ELF-1 (cell line): ENCODE measurements at regions not wholly inside any gene's neighbourhood (a gene's known extent, or its start where the extent isn't known, plus 50 kb on each side); places are given as distances from the start of the nearest gene placed in this dataset.

Experiments used
- DNase-seq: peaks from one replicate; pipeline ENCODE4 v3.0.0-alpha.2; 2016; ENCODE audit warnings: low read depth, low spot score

DNA sequence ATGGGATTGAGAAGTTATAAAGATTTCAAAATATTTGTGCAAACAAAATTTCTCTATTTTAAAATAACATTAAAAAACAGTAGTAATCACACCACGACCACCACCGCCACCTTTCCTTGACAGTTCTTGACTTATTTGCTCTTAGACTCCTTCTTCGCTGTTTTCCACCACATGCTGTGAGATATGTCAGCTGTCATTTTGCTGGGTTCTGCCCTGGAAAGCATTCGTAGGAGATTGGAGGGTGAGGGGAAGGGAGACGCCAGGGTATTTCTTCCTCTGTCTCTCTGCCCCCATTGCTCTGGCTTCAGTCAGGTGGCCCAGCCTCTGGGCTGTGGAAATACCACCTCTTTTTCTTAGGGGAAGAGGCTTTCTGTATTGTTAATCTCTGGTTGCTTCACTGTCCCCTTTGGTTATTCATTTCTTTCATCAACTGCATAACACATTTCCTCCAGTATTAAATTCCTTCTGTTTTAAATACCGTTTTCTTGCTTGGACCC is 186.2 kb downstream of the NEDD1 start:
- no peak for DNase-seq

DNA sequence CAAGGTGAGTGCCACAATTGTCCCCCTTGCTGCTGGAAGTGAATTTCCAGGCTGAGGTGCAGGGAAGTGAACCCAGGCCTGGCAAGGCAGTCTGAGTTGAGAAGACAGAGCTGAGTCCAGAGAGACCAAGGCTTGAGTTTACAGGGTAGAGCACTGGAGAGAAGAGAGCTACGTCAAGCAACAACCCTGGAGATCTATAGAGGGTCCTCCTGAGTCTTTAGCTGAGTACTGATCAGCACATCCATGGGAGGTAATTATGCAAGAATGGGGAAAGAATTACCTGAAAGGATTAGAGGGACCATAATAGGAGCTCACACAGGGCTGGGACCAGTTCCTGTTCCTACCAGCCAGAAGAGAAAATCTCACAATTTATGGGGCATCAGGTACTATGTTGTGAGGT is 190.7 kb downstream of the NEDD1 start:
- no peak for DNase-seq

DNA sequence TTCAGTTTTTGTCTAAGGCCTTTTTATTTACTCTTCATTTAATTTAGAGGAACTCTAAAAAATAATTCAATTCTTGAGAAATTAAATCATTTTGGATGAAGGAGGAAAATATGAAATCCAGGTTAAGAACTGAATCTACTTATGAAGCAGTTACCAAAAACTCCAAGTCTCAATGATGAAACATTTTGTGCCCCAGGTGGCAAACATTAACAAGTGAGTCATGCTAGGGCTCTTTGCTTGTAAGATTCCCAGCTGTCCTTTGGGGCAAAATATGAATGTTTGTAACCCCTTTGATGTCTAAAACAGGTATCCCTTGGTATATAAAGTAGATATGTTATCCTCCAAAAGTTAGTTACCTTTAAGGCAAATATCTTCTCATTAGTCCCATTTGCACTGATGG is 202.4 kb downstream of the NEDD1 start:
- DNase-seq: no peak

DNA sequence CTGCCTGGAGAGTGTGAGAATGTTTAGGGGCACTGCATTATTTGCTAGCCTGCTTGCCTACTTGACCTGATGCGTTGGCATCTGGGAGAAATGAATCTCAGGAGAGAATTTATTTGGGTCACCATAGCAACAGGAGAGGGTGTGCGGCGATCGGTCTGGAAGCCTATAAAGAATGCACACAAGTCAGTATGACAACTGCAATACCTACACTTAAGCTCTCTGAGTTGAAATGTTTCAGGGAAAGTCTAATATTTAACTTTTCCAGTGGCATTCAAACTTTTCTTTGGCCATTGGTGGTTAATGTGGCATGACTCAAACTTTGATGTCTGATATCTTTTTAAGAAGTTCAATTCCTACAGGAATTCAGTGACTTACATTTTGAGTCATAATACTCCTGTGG is 205.1 kb downstream of the NEDD1 start:
- DNase-seq: no peak

DNA sequence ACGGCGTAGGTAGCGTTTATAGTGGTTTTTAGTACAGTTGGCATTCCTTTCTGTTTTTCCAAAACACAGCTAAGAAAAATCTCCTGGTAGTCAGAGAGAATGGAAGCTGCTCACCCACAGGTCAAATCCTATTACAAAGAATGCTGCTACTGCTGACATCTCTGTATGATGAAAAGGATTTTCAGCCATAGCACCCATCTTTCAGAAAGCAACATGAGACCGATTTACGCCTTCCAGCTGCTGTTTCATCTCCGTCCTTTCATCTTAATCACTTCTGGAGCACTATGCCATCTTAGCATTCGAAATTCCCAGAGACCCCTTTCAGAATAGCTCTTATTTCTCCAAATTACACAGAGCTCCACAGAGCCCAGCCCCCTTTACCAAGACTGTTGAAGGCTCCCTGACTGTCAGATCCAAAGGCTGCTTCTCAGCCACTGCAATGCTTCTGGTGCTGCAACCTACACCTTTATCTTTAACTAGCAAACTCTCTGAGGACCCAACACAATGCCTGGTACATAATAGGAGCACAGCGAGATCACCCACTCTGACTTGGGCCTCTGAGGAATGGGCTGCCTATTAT is 211.8 kb downstream of the NEDD1 start:
- DNase-seq: no peak

DNA sequence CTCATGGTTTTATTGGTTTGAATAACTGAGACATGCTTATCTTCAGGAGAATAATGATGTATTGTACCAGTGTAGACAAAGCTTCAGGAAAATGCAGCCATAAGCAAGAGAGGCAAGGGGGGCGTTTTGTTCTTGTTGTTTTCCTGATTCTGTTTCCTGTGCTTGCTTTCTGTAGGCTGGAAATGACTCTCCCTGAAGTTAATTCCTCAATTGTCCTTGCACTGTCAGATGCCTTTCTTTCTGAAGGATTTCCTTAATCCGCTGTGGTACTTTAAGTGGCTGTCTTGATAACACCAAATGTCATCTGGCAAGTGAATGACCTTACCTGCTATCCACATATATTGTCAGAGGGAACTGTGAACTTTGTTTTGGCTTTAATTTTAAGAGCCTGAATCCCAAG is 220.0 kb downstream of the NEDD1 start:
- DNase-seq: no peak

DNA sequence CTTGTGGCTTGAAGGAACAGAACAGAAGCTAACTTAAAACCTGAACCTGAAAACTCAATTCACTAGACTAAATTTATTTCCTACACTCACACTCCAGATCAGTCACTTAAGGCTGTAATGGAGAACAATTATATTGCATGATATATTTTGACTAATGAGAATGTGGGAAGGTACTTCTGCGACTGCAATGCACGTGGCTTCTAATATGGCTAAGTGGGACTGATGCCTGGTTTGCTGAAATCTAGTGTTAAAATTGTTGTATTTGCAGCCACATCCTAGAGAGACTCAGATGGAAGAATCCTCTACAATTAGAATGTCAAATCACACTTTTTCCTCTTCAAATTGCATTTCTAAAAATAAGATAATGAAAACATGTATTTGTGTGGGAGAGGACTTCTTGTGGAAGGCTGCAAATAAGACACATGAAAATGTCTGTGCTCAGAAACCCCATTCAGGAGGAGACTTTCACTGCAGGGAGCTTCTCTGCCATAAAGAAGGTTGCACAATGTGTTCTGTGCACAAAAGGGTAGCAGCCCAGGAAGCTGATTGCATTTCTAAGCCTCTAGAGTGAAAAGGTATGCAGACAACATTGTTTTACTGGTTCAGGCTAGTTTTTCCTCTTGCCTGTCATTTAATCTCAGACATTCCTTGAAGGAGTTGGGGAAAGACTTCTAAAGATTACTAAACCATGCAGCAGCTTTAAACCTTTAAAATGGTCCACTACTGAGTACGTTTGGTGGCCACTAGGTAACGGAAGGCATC is 224.3 kb downstream of the NEDD1 start:
- peak; percentile 83 for DNase-seq

DNA sequence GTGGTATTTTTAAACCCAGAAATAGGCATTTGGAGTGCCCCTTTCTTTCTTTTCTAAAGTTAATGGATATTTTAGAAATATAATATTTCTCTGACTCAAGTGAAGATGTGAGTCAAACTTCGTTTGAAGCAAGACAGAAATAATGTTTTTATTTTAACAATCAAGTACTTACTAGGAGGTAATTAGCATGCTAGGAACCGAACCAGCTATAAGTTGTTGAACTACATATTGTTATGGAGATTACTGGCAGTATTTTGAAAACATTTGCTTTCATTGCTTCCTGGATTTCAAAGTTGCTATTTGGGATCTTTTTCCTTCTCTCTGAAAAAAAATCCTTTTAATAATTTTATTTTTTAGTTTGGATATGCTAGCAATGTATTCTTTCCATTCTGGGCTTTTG is 225.2 kb downstream of the NEDD1 start:
- no peak for DNase-seq

DNA sequence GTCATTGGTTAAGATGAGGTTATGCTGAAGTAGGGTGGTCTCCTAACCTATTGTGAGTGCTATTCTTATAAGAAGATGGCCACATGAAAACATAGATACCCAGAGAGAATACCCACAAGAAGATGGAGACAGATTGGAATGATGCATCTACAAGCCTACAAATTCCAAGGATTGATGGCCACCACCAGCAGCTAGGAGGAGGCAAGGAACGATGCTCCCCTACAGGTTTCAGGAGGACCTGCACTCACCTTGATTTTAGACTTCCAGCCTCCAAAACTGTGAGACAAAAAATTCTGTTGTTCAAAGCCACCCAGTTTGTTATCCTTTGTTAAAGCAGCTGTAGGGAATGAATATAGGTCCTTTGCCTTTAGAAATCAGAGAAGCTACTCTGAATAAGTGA is 227.4 kb downstream of the NEDD1 start:
- DNase-seq: no peak

DNA sequence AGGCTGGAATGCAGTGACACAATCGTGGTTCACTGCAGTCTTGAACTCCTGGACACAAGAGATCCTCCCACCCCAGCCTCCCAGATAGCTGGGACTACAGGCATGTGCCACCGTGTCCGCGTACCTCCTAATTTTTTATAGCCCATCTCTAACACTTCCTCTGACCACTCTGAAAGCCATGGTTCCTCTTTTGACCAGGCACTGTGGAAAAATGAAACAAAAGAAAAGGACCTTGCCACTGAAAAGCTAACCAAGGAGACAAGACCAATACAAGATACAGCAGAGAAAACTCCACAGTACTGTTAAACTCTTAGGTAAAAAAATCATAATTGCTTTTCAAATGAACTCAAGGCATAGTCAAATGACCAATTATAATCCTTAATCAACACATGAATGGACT is 233.3 kb downstream of the NEDD1 start:
- DNase-seq: no peak

DNA sequence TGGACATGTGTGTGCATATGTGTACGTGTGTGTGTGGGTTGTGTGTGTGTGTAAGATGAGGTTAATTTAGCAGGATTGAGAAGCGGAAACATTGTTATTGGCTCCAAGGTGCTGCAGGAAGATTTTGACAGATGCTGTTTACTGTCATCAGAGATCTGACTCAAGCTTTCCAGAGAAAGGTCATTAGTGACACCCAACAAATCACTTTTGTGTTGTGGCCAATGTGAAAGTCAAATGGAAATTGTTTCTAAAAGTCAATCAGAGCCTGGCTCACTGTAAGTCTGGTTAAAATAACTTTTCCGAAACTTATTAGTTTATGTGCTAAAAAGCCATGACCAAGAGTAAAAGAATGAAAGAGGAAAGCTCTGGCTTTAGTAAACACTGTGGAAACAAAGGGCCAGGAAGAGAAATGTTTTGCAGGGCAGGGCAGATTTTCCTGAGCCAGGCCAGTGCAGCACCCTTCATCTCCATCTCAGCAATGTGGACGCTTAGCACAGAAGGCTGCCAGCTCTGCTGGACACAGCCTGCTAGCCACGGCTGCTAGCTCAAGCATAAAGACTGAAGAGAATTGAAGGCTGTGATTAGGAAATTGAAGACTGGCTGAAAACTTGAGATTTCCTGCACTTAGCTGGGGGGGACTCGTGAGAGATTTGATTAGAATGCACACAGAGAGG is 235.8 kb downstream of the NEDD1 start:
- DNase-seq: peak; percentile 53

DNA sequence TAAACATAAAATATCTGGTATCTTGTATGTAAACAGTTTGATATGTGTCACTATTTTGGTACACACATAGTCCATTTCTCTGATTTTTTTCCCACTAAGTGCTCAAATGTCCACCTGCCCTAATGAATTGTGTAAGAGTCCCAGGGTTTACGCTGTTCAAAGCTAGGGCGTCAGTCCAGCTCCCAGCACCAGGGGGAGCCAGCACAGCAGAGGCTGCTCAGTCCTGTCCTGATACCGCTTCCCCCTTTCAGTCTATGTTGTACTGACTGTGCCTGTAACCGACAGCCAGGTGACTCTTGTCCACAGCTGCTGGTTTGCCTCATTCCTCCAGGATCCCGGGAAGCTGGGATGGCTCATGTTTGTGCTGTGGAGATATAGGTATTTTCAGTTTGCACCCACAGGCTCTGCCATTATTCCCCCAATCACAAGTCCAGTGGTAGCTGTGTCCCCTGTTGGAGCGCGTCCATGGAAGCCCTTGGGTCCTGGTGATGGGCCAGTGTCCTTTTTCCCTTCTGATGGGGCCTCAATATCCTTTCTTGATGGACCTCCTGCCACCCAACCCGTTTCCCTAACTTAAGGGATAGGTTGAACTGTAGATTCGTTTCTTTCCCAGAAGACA is 242.0 kb downstream of the NEDD1 start:
- peak; percentile 84 for DNase-seq

DNA sequence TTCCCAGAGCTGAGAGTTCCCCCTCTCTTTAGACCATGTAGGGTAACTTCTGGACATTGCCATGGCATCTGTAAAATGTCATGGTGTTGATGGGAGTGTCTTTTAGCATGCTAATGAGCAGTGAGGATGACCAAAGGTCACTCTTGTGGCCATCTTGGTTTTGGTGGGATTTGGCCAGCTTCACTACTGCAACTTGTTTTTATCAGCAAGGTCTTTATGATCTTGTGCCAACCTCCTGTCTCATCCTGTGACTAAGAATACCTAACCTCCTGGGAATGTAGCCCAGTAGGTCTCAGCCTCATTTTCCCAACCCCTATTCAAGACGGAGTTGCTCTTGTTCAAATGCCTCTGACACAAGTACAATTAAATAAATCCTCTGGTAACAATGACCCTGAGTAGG is 244.4 kb downstream of the NEDD1 start:
- DNase-seq: no peak

DNA sequence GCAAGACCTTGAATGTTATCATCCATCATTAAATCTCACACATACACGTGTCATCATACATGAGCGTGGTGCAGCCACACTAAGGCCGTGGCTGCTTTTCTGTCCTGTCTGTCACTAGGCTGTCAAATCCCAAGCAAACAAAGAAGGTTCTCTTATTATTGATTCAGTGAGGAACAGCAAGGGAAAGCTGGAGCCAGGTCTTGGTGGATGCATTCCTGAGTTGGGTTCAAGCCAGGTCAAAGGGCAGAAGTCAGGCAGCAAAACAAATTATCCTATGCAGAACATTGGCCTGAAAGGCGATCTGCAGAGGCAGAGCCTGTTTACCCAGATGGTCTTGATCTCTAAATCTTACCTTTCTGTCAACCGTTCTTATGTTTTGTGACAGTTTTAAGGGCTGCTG is 252.3 kb downstream of the NEDD1 start:
- DNase-seq: peak; percentile 40

DNA sequence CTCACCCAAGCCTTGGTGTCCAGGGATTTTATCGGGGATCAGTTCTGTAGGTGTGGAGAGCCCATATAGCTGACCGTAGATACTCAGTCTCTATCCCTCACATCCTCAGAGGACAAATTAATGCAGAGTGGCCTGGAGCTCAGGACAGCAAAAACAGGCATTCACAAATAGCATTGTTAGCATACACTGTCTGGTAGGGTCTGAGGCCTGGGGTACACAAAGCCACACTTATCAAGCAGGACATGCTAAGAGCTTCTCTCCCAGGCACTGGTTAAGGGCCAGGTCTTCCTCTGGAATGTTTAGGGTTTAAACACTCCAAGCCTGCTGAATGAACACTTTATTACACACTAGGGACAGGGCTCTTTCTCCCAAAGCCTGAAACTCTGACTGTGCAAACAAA is 253.2 kb downstream of the NEDD1 start:
- peak; percentile 32 for DNase-seq

DNA sequence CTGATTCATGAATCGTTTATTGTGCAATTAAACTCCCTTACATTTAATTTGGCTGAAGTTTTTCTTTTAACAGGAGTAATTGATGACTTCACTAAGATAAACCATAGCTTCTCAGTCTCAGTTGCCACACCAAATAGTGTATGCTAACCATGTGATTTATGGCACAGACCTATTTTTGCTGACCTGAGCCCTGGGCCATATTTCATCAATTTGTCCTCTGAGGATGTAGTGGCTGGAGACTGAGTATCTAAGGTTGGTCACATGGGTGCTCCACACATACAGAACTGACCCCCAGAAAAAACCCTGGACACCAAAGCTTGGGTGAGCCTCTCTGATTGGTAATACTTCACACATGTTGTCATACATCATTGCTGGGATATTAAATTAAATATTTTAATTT is 255.1 kb downstream of the NEDD1 start:
- no peak for DNase-seq

DNA sequence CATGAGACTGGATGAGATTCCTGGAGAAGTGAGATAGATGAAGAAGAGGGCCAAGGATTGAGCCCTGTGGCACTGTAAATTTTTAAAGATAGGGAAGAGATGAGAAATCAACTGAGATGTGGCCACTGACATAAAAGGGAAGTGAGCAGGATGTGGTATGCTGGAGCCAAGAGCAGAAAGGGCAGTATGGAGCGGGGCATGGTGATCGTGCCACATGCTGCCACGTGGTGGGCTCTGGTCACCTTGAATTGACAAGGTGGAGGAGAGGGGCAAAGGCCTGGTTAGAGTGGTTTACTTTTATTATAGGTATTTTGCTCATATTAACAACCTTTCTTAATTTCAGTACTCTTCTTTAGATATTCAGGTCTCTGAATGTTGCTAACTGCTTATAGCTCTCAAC is 257.9 kb downstream of the NEDD1 start:
- no peak for DNase-seq

DNA sequence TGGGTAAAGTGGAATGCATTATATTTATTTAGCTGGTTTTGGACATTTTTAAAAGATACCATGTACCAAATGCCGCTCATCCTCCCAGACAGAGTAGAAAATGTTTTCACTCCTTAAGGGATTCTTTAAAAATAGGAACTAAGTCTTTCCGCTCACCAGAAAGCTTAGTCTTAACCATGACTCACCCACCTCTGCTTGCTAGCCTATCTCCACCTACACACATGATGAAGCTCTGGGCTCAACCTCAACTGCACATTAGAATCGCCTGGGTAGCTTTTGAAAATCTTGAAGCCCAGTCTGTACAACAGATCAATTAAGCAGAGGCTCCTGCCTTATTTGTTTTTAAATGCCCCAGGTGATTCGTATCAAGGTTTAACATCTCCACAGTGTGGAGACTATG is 260.5 kb downstream of the NEDD1 start:
- no peak for DNase-seq

DNA sequence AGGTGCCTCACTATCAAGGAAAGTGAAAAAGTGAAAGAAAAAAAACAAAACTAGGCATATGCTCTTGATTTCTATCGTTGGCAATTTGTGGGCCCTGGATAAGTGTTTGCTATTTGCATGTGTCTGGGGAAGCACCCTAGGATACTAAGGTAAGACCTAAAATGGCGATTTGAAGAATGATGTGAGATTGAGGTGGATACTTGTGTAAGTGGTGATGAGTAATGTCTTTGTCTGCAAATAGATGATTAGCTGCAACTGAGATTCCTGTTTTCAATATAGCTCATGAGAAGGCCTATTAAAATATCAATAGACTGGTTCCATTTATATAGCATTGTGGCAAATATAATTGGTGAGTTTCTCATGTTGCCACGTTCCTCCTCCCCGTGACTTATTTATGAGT is 261.7 kb downstream of the NEDD1 start:
- DNase-seq: no peak

DNA sequence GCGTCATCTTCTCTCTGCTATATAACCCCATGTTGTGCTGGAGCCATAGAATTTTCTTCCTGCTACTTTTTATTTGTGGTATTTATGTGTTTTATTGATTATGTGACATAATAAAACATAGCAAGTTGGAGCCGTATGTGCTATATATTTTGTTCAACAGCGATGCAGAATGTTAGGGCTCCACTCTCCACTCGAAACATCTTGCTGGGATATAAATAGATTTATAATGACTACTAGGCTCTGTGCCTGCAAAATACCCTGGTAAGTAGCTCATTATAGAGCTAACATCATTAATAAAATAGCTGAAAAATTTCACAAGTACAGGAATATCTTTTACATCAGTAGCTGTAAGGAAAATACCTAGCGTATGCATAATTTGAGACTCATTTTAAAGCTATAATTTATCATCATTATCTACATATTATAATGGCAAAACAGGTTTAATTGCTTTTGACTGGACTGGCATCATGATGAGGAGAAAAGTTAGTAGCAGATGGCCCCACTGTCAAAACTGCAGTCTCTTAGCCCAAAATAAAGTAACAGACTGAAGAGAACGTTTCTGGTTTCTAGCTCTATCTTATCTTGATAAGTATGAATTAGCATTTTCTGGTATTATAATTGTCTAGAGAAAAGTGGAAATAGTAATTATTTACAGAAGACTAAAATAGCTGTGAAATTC is 263.0 kb downstream of the NEDD1 start:
- DNase-seq: no peak

DNA sequence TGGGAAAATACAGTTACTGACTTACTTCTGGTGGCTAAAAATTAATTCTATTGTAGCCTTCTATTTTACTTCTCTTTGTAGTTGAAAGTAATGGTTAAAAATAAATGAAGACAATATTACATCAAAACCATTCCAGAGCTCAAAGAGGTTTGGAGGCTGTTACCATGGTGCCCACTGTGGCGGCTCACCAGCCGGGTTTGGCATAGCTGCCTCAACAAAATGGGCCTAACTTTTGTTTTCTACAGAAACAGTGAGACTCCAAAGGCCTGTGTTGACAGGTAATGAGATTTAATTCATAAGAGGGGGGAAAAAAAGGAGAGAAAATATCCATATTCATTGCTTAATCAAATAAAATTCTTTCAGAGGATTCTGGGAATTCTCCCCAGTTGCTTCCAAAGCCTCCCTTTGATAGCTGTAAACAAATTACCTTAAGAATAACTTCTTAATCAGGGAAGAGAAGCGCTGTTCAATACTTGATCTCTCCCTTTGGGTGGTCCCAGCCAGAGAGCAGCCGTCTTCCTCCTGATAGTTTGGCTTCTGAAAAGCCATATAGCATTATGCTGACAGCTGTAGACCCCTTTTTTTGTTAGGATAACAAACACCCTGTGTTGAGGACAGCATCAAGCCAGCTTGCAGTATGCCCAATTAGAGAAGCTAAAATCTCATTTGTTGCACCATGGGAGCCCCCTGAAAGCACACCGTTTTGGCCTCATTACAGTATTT is 266.8 kb downstream of the NEDD1 start:
- no peak for DNase-seq
